NCI-H2227 treated with DMSO at 0.1 percent for 48 hours (cell line): ENCODE measurements at regions not wholly inside any gene's neighbourhood (a gene's known extent, or its start where the extent isn't known, plus 50 kb on each side); places are given as distances from the start of the nearest gene placed in this dataset.

Experiments
- DNase-seq: peaks from one replicate; lab custom pipeline; 2025; lab: John Stamatoyannopoulos, UW

- DNase-seq, result no peak
These were observed 210.7 kb upstream of the MIR17HG start for GRCh38 chr13:91136806-91137205.

- DNase-seq, result no peak
These were observed 208.3 kb upstream of the MIR17HG start for GRCh38 chr13:91139232-91139631.

GRCh38 chr13:91141543-91142061, 205.9 kb upstream of the MIR17HG start:
- DNase-seq, result no peak

GRCh38 chr13:91142572-91142971, 204.9 kb upstream of the MIR17HG start:
- no peak for DNase-seq

- DNase-seq, result no peak
These were observed 203.4 kb upstream of the MIR17HG start for GRCh38 chr13:91144054-91144453.

- DNase-seq, result no peak
These were observed 203.0 kb upstream of the MIR17HG start for GRCh38 chr13:91144486-91144885.

- DNase-seq, result no peak
These were observed 201.8 kb upstream of the MIR17HG start for GRCh38 chr13:91145571-91146205.

DNA sequence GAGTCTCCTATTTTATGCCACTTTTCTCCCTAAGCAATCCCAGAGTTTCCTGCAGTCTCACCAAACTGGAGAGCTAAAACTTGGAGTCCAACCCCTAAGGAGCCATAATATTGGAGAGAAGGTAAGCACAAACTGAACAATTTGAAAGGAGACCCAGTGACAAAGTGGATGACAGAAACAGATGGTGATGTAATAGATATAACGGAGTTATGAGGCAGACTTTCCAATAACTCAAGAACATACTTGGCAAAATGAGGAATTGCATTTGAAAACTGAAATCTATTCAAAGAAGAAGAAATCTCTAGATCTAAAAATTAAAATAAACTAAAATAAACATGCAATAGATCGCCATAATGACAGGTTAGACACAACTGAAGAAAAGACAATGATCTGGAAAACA, 200.9 kb upstream of the MIR17HG start:
- no peak for DNase-seq

- DNase-seq, result no peak
These were observed 199.4 kb upstream of the MIR17HG start for GRCh38 chr13:91148098-91148497.

- DNase-seq, result no peak
These were observed 195.6 kb upstream of the MIR17HG start for GRCh38 chr13:91151921-91152320.

- DNase-seq, result no peak
These were observed 194.1 kb upstream of the MIR17HG start for GRCh38 chr13:91153372-91153771.

DNA sequence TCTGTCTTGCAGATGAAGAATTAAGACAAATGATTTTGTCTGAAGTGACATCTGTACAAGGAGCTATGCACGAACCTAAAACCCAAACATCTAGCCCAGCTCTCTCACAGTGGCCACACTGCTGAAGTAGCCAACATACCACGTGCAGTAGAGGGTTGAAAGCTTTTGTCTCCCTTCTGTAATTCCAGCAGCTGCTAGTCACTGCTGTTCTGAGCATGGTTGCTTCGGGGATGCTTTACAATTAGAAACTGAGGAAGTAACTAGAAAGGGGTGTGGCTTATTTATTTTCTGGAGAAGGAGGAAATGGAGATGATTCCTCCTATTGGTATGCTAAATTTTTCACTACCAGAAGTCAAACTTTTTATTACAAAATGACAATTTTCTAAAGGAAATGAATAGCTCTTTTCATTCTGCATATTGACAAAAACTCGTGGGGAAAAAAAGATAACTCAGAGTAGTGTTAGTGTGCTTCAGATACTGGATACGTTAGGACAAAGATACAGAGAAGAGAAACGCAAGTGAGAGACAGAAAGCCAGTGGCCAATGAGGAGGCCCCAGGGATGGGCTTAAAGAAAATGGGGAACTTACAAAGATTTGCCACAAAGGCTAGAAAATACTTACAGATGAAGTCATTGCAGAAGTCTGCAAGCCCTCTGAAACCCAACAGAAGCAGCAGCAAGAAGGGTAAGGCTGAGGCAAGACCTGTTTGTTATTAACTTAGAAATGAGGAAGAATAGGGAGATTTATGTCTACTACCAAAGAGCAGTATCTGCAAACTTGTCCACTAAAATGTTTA, 192.7 kb upstream of the MIR17HG start:
- no peak for DNase-seq

GRCh38 chr13:91155512-91156114, 191.9 kb upstream of the MIR17HG start:
- DNase-seq, result no peak

GRCh38 chr13:91157273-91158016, 190.0 kb upstream of the MIR17HG start:
- DNase-seq, result no peak

GRCh38 chr13:91158017-91158395, 189.5 kb upstream of the MIR17HG start:
- no peak for DNase-seq

DNA sequence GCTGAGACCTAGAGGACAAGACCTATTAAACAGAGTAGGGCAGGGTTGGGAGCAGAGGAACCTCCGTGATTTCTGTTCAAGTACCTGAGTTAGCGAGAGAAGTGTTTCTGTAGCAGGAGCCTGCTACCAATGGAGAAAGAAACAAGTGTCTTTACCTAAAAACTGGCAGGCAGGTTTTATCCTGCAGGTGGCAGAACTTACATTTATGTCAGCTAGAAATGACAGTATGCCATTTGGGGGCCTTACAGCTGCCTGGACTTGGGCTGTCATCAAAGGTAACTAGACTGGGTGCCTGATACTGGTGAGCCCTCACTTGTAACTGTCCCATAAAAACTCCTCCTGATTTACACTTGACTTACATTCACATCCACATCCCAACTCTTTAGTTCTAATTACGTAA, 185.3 kb upstream of the MIR17HG start:
- DNase-seq, result no peak

GRCh38 chr13:91162589-91162988, 184.9 kb upstream of the MIR17HG start:
- no peak for DNase-seq

- no peak for DNase-seq
These were observed 181.7 kb upstream of the MIR17HG start for GRCh38 chr13:91165758-91166157.

- DNase-seq, result no peak
These were observed 180.6 kb upstream of the MIR17HG start for GRCh38 chr13:91166714-91167511.

DNA sequence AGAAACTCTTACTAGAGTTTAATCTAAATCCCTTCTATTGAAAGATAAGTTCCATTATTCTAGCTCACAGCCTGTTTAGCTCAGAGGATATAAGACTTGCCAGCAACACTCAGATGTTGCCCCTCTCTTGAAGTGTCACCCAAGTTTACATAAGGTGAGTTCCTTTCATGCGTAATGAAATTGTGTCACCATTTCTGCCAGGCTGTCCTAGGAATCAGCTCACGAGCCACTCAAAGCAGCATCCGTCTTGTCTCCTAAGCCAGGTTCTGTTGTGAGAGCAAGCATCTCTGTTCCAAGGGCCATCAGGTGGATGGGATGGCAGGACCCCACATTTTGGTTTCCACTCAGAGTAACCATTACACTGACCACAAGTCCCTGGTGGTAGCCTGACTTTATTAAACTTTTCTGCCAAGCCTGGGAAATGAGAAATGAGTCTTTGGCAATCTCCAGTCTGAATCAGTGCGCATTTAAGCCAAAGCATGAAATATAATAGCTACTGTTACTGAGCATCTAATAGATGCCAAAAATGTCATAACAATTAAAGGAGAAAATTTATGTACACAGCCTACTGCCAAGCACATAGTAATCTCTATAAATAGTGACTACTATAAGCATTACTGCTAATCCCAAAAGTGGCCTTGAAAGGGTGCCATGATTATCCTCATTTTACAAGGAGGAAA, 179.6 kb upstream of the MIR17HG start:
- no peak for DNase-seq

GRCh38 chr13:91168386-91168711, 179.1 kb upstream of the MIR17HG start:
- no peak for DNase-seq
